ENCODE measurements at regions not wholly inside any gene's neighbourhood (a gene's known extent, or its start where the extent isn't known, plus 50 kb on each side); places are given as distances from the start of the nearest gene placed in this dataset.
"Not testable (repeated sequence)": the region's sequence is repeated elsewhere in the genome, so short reads cannot be mapped to it uniquely, and the experiment has no call there.

DNA sequence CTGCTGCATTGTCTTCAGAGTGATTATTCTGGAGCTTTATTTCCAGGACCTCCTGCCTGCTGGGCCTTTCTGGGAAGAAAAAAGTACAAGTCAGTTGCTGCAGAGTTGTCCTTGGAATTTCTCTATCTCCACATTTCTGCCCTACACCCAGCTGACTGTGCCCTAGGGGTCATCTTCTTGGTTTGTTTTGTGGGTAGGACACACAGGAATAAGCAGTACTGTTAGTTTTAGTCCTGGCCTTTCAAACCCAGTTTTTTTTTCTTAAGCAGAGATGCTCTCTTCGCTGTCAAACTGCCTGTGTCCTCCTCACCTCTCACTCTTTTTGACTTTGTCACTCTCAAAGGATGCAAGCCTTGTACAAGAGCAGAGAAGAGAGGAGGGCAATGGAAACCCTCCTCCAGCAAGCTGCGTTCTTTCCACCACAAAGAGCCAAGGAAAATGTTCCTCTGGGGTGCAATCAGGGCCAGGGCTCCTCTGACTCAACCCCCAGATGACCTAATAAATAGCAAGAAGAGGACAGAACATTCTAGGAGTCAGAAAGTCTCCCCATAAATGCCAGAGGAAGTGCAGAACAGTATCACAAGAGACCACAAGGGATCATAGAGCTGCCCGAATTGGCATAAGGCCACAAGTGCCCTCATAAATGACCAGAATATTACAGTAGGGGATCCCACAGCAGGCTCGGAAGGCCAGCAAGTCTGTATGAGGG lies 186.2 kb downstream of the RCHY1 start:
- Mint-ChIP-seq H3K27ac (no peak overlapping the region), H3K4me1 (ENCODE audit: low read depth) (no peaks in the 10 kb centered on the region), H3K27me3 (no peaks in the 10 kb centered on the region), H3K4me3 (no peak overlapping the region), H3K9me3 (peaks cover 14% of the 10 kb centered on the region), H3K36me3 (ENCODE audit: low read depth) (no peaks in the 10 kb centered on the region)
- intact Hi-C loops (cut with micrococcal nuclease), result no loop called here

DNA sequence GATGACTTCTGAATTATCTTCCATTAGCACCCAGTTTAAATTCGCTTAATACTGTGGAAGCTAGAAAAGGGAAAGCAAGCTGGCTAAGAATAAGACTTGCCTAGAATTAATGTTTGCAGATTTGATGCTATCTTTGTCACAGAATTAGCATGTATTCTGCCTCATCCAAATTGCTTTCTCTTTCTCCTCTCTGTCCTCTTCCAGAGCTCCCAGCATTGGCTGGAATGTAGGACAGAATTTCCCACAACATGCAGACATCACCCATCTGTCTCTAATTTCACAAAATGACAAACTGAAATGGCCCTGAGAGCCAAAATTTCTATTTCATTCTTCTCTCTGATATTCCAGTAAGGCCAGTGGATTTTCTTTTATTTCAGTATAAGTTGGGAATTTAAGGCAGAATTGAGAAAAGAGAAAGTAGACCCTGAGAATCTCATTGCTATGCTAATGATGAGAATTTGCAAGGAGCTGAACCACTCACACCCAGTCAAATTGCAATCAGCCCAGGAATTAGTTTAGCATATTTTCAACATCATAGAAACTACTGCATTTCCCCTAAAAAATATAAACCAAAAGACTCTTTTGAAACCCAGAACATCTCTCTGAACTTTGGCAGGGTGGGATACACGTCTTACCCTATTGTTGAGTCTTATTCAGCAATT lies 188.8 kb downstream of the RCHY1 start:
- Mint-ChIP-seq H3K27me3 (no peaks in the 10 kb centered on the region), H3K36me3 (ENCODE audit: low read depth) (no peaks in the 10 kb centered on the region), H3K4me1 (ENCODE audit: low read depth) (no peaks in the 10 kb centered on the region), H3K9me3 (no peaks in the 10 kb centered on the region), H3K27ac (no peak overlapping the region), H3K4me3 (no peak overlapping the region)
- intact Hi-C loops (cut with micrococcal nuclease), result no loop called here

DNA sequence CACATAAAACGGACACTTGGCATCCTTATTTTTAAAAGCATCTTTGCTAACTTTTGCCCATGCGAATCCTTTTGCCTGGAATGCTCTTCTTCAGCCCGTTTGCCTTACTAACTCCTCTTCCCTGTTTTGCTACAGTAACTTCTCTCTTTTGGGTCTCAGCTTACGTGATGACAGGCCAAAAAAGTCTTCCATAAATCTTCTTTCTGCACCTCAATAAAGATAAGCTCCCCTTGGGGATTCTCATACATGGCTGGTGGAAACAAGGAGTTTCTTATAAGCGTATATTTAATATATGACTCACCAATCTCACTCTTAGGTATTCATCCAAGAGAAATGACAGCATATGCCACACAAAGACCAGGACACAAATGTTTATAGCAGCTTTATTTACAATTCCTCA lies 192.7 kb downstream of the RCHY1 start:
- H3K9me3 Mint-ChIP-seq, result peaks cover 14% of the 10 kb centered on the region
- H3K4me1 Mint-ChIP-seq (ENCODE audit: low read depth), result no peaks in the 10 kb centered on the region
- H3K4me3 Mint-ChIP-seq, result no peak overlapping the region
- intact Hi-C loops (cut with micrococcal nuclease), result no loop called here
- no peaks in the 10 kb centered on the region for H3K27me3 Mint-ChIP-seq
- no peaks in the 10 kb centered on the region for H3K36me3 Mint-ChIP-seq (ENCODE audit: low read depth)
- no peak overlapping the region for H3K27ac Mint-ChIP-seq

DNA sequence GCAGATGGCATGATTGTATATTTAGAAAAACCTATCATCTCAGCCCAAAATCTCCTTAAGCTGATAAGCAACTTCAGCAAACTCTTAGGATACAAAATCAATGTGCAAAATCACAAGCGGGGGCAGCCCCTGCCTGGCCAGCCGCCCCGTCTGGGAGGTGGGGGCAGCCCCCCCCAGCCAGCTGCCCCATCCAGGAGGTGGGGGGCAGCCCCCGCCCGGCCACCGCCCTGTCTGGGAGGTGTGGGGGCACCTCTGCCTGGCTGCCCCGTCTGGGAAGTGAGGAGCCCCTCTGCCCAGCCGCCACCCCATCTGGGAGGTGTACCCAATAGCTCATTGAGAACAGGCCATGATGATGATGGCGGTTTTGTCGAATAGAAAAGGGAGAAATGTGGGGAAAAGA lies 196.6 kb downstream of the RCHY1 start:
- H3K27ac Mint-ChIP-seq; H3K4me1 Mint-ChIP-seq (ENCODE audit: low read depth); intact Hi-C loops (cut with micrococcal nuclease); H3K4me3 Mint-ChIP-seq; H3K27me3 Mint-ChIP-seq; H3K36me3 Mint-ChIP-seq (ENCODE audit: low read depth): not testable (repeated sequence)
- H3K9me3 Mint-ChIP-seq, result peaks cover 52% of the 10 kb centered on the region

DNA sequence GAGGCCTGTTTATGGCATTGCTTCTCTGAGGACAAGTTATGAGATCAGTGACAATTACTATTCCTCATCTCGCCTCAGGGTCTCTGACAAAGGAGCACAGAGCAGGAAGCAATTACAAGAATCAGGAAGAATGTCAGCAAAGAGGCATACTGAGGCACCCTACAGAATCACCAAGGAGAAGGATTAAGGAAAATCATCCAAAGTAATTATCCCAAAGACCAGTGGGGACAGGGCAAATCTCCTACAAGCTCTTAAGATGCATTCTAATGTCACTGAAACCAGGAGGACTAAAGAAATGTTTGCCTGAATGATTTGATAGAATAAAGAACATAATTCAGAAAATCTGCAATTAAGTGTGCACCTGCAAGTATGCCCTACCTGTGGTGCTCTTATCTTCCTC lies 206.2 kb downstream of the RCHY1 start:
- Mint-ChIP-seq H3K27me3 (no peaks in the 10 kb centered on the region), H3K4me1 (ENCODE audit: low read depth) (no peaks in the 10 kb centered on the region), H3K4me3 (no peak overlapping the region), H3K27ac (no peak overlapping the region), H3K36me3 (ENCODE audit: low read depth) (no peaks in the 10 kb centered on the region), H3K9me3 (peaks cover 15% of the 10 kb centered on the region)
- intact Hi-C loops (cut with micrococcal nuclease), result no loop called here

DNA sequence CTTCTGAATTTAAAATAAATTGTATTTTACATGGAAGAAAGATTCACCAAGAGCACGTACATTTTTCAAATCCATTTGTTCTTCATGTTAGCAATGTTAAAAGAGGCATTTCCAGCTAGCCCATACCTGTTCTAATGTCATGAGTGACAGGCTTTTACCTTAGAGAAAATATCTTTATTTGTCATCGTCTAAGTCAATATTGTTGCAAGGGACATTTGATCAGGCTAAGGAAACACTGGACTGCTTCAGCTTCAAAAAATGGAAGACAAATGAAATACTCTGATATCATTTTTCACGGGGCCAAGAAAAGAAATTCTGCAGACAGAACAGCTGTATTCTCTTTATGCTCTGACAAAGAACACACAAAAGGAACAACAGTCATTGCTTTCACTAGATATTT lies 207.7 kb downstream of the RCHY1 start:
- Mint-ChIP-seq H3K36me3 (ENCODE audit: low read depth) (no peaks in the 10 kb centered on the region), H3K4me3 (no peak overlapping the region), H3K4me1 (ENCODE audit: low read depth) (no peaks in the 10 kb centered on the region), H3K27ac (no peak overlapping the region), H3K27me3 (no peaks in the 10 kb centered on the region), H3K9me3 (peaks cover 14% of the 10 kb centered on the region)
- intact Hi-C loops (cut with micrococcal nuclease), result no loop called here

DNA sequence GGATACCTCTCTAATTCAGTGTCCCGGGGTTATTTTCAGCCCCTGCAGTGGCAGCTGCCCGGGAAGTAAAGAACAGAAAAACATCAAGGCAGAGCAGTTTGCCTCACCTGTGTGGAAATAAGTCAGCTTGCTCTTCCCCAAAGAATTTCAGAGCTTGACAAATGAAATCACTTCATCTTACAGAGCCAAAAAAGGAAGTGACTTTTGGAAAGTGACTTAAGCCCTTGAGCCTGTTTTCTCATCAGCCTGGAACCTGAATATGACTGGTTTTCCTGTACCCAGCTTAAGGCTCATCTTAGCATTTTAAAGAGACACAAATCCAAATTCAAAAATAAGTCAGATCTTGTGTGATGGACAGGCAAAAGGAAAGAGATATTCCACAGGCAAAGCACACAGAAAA lies 211.6 kb downstream of the RCHY1 start:
- Mint-ChIP-seq H3K4me1 (ENCODE audit: low read depth) (no peaks in the 10 kb centered on the region), H3K27ac (no peak overlapping the region), H3K4me3 (no peak overlapping the region), H3K9me3 (peaks cover 39% of the 10 kb centered on the region), H3K36me3 (ENCODE audit: low read depth) (no peaks in the 10 kb centered on the region), H3K27me3 (no peaks in the 10 kb centered on the region)
- intact Hi-C loops (cut with micrococcal nuclease), result no loop called here

DNA sequence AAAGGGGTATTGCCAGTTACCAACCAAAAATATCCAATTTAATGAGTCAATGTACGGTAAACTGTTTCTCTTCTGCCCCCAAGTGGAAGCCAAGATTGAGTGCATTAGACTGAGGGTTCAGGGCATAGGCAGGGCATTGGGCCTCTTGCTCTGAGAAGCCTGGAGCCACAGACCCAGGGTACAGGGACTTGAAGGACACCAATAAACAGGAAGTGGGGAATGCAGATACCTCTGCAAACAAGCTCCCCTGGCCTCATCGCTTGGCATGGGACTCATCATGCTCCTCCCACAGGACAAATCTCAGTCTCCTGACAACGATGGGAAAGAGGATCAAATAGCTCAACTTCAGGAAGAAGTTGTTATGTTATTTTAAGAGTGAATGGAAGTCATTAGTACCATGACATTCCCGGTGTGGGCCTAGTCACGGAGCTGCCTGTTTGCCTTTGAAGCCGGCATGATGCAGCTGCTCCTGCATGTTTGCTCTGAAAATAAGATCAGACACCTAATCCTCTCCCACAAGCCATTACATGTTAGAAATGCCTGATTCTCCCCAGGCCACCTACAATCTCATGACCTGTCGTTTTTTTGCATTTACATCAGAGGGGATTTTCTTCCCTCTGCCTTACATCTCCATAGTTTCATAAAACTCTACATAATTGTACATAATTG lies 224.2 kb downstream of the RCHY1 start:
- no peak overlapping the region for H3K4me3 Mint-ChIP-seq
- no peaks in the 10 kb centered on the region for H3K27me3 Mint-ChIP-seq
- peaks cover 9% of the 10 kb centered on the region for H3K9me3 Mint-ChIP-seq
- intact Hi-C loops (cut with micrococcal nuclease), result loop anchor here (5.0 to 10.0 kb wide), 2 partner anchors 355 to 418 kb away; partner anchors contain the start of gene PARM1
- H3K27ac Mint-ChIP-seq, result no peak overlapping the region
- H3K36me3 Mint-ChIP-seq (ENCODE audit: low read depth), result no peaks in the 10 kb centered on the region
- H3K4me1 Mint-ChIP-seq (ENCODE audit: low read depth), result no peaks in the 10 kb centered on the region

DNA sequence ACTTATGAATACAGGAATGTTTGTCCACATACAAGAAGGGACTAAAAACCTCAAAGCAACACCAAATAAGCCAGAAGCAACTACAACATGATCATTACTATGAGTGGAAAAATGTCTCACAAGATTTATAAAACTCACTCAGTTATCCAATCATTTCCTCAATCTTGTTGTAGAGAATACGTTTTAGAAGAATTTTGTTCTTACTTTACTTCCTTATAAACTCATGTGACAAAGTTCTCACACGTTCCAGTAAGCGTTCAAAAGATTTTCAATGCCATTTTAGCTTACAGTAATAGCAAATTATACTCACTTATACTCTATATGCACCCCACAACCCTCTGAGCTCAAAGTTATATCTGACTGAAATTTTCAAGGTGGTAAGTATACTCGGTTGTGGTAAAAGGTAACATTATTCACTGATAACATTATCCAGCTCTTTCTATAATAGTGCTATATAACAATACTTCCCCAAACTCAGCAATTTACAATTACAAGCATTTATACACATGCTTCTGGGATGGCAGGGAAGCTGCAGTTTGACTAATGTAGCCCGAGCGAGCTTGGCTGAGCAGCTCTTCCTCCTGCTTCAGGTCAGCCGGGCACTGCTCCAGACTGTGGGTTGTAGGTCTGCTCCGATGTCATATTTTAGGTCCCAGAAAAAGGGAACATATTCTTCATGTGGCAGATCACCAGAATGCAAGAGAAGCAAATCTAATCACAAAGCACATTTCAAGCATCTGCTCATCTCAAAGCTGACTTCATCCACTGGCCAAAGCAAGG lies 226.3 kb downstream of the RCHY1 start:
- intact Hi-C loops (cut with micrococcal nuclease), result loop anchor here (10.0 kb wide), 1 partner anchor 353 kb away; the partner anchor contains the start of gene PARM1

DNA sequence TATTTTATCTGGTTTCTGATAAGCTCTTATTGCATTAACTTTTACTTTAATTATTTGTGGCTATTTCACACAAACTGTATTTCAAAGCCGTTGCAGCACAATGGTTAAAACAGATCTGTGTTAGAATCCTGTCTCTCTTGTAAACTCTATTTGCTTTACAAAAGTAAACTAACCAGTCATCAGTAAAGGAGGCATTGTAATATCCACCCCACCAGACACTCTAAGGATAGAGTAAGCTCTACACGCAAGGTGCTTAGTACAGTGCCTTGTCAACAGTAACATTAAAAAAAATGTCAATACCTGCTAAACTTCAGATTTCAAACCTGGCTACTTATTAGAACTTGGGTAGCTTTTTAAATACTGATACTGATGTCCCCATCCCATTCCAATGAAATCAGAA lies 228.4 kb downstream of the RCHY1 start:
- no peak overlapping the region for H3K27ac Mint-ChIP-seq
- H3K4me1 Mint-ChIP-seq (ENCODE audit: low read depth), result no peaks in the 10 kb centered on the region
- H3K36me3 Mint-ChIP-seq (ENCODE audit: low read depth), result no peaks in the 10 kb centered on the region
- no peaks in the 10 kb centered on the region for H3K27me3 Mint-ChIP-seq
- no peaks in the 10 kb centered on the region for H3K9me3 Mint-ChIP-seq
- intact Hi-C loops (cut with micrococcal nuclease), result loop anchor here (10.0 kb wide), 1 partner anchor 351 kb away; the partner anchor contains the start of gene PARM1
- H3K4me3 Mint-ChIP-seq, result no peak overlapping the region

More for the DNA sequence above, 226.3 kb downstream of the RCHY1 start:
- Mint-ChIP-seq H3K4me3 (no peak overlapping the region), H3K27ac (no peak overlapping the region), H3K36me3 (ENCODE audit: low read depth) (no peaks in the 10 kb centered on the region), H3K9me3 (no peaks in the 10 kb centered on the region), H3K4me1 (ENCODE audit: low read depth) (no peaks in the 10 kb centered on the region), H3K27me3 (no peaks in the 10 kb centered on the region)

DNA sequence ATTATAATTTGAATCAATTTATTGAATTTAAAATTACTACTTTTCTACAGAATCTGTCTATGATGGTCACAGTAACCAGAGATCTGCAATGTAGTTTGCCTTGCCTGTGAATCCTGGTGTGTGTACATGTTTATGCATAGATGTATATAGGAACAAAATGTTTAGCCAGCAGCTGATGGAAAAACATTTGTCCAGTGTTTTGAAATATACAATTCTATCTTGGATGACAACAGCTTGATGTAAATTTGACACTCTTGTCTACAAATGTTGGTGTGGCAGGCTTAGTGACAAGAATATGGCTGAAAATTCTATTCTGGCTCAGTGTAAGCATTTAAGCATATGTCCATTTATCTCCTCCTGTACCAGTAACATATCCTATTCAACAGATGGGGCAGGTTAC lies 229.4 kb downstream of the RCHY1 start:
- H3K4me1 Mint-ChIP-seq (ENCODE audit: low read depth), result no peaks in the 10 kb centered on the region
- intact Hi-C loops (cut with micrococcal nuclease), result loop anchor here (10.0 kb wide), 1 partner anchor 350 kb away; the partner anchor contains the start of gene PARM1
- no peak overlapping the region for H3K4me3 Mint-ChIP-seq

DNA sequence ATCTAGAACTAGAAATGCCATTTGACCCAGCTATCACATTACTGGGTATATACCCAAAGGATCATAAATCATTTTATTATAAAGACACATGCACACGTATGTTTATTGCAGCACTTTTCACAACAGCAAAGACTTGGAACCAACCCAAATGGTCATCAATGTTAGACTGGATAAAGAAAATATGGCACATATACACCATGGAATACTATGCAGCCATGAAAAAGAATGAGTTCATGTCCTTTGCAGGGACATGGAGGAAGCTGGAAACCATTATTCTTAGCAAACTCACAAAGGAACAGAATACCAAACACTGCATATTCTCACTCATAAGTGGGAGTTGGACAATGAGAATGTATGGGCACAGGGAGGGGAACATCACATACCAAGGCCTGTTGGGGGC lies 233.7 kb downstream of the RCHY1 start:
- not testable (repeated sequence) for H3K27ac Mint-ChIP-seq; H3K4me1 Mint-ChIP-seq (ENCODE audit: low read depth); H3K4me3 Mint-ChIP-seq; H3K27me3 Mint-ChIP-seq; H3K36me3 Mint-ChIP-seq (ENCODE audit: low read depth)
- H3K9me3 Mint-ChIP-seq, result peaks cover 12% of the 10 kb centered on the region
- intact Hi-C loops (cut with micrococcal nuclease), result loop anchor here (10.0 kb wide), 1 partner anchor 346 kb away; the partner anchor contains the start of gene PARM1

More for the DNA sequence above, 229.4 kb downstream of the RCHY1 start:
- Mint-ChIP-seq H3K27ac (no peak overlapping the region), H3K9me3 (no peaks in the 10 kb centered on the region), H3K27me3 (no peaks in the 10 kb centered on the region), H3K36me3 (ENCODE audit: low read depth) (no peaks in the 10 kb centered on the region)

DNA sequence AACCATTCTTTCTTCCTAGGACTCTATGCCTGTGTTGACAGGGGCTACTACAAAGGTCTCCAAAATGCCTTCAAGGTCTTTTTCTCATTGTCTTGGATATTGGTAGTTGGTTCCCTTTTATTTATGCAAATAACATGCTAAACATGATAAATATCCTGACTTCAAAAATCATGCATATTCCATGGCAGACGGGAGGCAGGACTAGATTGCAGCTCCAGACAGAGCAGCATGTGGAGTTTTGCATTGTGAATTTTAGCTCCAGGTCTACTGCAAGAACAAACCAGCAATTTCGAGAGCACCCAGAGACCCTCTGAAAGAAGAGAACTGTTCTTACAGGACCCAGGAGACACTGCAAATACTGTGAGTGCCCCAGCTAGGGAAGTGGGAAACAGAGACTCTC lies 254.9 kb downstream of the RCHY1 start:
- no peak overlapping the region for H3K27ac Mint-ChIP-seq
- H3K4me1 Mint-ChIP-seq (ENCODE audit: low read depth), result no peaks in the 10 kb centered on the region
- no peaks in the 10 kb centered on the region for H3K36me3 Mint-ChIP-seq (ENCODE audit: low read depth)
- no peaks in the 10 kb centered on the region for H3K9me3 Mint-ChIP-seq
- no peak overlapping the region for H3K4me3 Mint-ChIP-seq
- intact Hi-C loops (cut with micrococcal nuclease), result no loop called here
- H3K27me3 Mint-ChIP-seq, result no peaks in the 10 kb centered on the region

DNA sequence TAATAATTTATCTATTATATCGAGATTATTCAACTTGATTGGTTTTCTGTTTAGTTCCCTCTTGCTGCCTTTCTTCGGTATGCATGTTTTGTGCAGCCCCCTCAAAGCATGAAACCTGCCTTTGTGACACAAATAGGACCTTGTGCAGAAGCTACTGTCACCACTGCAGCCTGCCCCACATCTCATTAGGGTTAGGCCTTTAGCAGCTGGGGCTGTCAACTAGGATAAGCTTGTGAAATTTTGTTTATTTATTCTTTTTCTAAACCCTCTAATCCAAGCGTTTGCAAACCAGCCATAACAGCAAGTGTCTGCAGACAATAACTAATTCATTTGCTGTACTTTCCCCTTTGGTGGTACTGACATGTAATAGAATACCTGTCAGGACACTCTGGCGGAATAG lies 258.9 kb downstream of the RCHY1 start:
- intact Hi-C loops (cut with micrococcal nuclease), result no loop called here
- Mint-ChIP-seq H3K36me3 (ENCODE audit: low read depth) (no peaks in the 10 kb centered on the region), H3K4me3 (no peak overlapping the region), H3K27ac (no peak overlapping the region), H3K4me1 (ENCODE audit: low read depth) (no peaks in the 10 kb centered on the region), H3K9me3 (peaks cover 9% of the 10 kb centered on the region), H3K27me3 (no peaks in the 10 kb centered on the region)

All from dendritic cell treated with granulocyte-macrophage colony-stimulating factor and Interleukin-4, amounts not matched to agents 40 ng/mL and 50 ng/mL, for 4 days (primary cell).